Left lung (tissue), 4 donors: ENCODE measurements at regions not wholly inside any gene's neighbourhood (a gene's known extent, or its start where the extent isn't known, plus 50 kb on each side); places are given as distances from the start of the nearest gene placed in this dataset.

Source experiments
- ATAC-seq: fragments of 200-7000 bp; cut with Tn5 transposase; one replicate; pipeline ENCODE4 v1.9.1; 2020; ENCODE audit warnings: moderate library complexity
- DNase-seq, 4 donors: peaks; one replicate each; pipeline ENCODE4 v3.0.0-alpha.2; 2013 to 2020
- H3K27ac ChIP-seq, 2 donors: fragments of 200-600 bp; sonication (generic) in 1 of 2; one replicate each; pipeline versions ENCODE4 v1.5.0 to v1.8.0; 2020 to 2021
- H3K27me3 ChIP-seq, 2 donors: fragments of 200-600 bp; sonication (generic) in 1 of 2; one replicate each; pipeline versions ENCODE4 v1.5.0 to v1.8.0; 2020 to 2021
- H3K36me3 ChIP-seq, 2 donors: fragments of 200-600 bp; sonication (generic) in 1 of 2; one replicate each; pipeline versions ENCODE4 v1.5.0 to v1.8.0; 2020 to 2021
- H3K4me1 ChIP-seq, 2 donors: fragments of 200-600 bp; one replicate each; pipeline ENCODE4 v1.8.0; 2021
- H3K4me3 ChIP-seq, 2 donors: fragments of 200-600 bp; sonication (generic) in 1 of 2; one replicate each; pipeline versions ENCODE4 v1.5.0 to v1.8.0; 2020 to 2021; ENCODE audit warnings: mild to moderate bottlenecking in 1 of 2
- H3K9me3 ChIP-seq, 2 donors: fragments of 200-600 bp; sonication (generic) in 1 of 2; one replicate each; pipeline versions ENCODE4 v1.5.0 to v1.8.0; 2020 to 2021
- intact Hi-C, 2 donors: fragments of 100-400 bp; cut with DNase I; formaldehyde crosslinking; loops; one replicate each; pipeline versions ENCODE4 v1.11.2 to v1.14.2; 2022
- TF ChIP-seq, protein P1 (sequence below), 2 donors: fragments of 200-600 bp; sonication (generic) in 1 of 2; IDR thresholded peaks; one replicate each; pipeline versions ENCODE4 v1.5.0 to v1.8.0; 2021; ENCODE audit warnings: antibody characterized with exemption in 2 of 2
- donor health status: DM: no; HTN: yes; CAD: no.
- donor health status: DM: no; HTN: no; CAD: no.

DNA sequence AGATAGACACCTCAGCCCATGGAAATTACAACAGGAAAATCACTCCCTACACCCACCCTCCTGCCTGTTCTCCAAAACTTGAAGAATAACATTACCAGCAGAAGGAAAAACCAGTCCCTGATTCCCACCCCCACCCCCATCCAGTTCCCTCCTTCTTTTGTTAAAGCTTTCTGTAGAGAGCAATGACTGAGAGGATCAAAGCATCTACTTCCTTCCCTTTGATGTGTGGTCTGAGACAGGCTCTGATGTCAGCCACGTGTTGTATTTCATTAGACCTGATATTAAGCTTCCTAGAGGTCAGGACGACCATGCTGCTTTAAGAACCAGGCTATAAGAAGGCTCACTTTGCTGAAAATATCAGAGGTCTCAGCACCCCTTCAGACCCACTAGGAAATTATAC, 73.9 kb upstream of the HAO2 start:
- DNase-seq (no peak), ATAC-seq (no peak)
- H3K27me3 ChIP-seq, result no peaks in the 10 kb centered on the region

DNA sequence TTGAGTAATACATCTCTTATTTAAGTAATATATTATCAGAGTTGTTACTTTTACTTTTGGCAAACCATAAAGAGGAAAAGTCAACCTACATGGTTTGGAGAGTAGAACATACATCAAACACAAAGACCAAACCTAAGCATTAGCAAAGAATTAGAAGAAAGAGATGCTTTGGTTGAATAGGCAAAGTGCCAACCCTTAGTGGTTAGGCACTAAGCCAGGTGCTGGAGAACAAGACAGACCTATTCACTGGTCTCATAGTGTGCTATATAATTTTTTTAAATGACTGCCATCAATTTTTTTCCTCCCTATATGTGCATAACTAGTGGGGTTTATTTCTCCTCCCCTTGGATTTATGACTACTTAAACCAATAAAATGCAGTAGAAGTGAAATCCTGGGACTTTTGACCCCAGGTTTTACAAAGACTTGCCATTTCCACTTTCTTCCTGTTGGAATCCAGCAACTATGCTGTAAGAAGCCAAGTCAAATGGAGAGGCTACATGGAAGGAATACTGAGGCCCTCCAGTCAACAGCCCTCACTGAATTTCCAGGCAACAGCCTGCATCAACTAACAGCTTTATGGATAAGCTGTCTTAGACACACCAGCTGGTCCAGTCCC, 69.8 kb upstream of the HAO2 start:
- intact Hi-C loops, result no loop called here
- no peaks in the 10 kb centered on the region for H3K36me3 ChIP-seq
- DNase-seq, result no peak
- H3K9me3 ChIP-seq, result no peaks in the 10 kb centered on the region
- no peaks in the 10 kb centered on the region for H3K4me1 ChIP-seq
- H3K4me3 ChIP-seq, result no peak overlapping the region
- no peak for ATAC-seq
- TF ChIP-seq, protein P1, sequence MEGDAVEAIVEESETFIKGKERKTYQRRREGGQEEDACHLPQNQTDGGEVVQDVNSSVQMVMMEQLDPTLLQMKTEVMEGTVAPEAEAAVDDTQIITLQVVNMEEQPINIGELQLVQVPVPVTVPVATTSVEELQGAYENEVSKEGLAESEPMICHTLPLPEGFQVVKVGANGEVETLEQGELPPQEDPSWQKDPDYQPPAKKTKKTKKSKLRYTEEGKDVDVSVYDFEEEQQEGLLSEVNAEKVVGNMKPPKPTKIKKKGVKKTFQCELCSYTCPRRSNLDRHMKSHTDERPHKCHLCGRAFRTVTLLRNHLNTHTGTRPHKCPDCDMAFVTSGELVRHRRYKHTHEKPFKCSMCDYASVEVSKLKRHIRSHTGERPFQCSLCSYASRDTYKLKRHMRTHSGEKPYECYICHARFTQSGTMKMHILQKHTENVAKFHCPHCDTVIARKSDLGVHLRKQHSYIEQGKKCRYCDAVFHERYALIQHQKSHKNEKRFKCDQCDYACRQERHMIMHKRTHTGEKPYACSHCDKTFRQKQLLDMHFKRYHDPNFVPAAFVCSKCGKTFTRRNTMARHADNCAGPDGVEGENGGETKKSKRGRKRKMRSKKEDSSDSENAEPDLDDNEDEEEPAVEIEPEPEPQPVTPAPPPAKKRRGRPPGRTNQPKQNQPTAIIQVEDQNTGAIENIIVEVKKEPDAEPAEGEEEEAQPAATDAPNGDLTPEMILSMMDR (IDR thresholded peaks at IDR 0.05), result no peak
- H3K27ac ChIP-seq, result no peak overlapping the region
- no peaks in the 10 kb centered on the region for H3K27me3 ChIP-seq

More for the DNA sequence above, 73.9 kb upstream of the HAO2 start:
- Histone ChIP-seq H3K4me3 (no peak overlapping the region), H3K4me1 (no peaks in the 10 kb centered on the region), H3K9me3 (no peaks in the 10 kb centered on the region), H3K36me3 (no peaks in the 10 kb centered on the region), H3K27ac (no peak overlapping the region)
- intact Hi-C loops, result no loop called here
- TF ChIP-seq, protein P1 (IDR thresholded peaks at IDR 0.05), result no peak

DNA sequence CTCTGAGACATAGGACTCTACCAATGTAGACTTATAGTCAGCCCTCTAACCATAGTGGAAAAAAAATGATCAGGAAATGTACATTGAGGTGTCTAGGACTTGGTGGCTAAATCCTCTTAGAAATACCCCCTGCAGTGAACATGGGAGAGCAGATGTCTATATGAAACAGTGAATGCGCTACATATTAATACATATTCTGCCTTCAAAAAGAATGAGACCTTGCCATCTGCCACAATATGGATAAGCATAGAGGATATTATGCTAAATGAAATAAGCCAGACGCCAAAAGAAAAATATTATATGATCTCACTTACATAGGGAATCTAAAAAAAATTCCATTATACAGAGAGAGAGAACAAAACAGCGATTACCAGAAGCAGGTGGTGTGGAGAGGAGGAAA, 66.6 kb upstream of the HAO2 start:
- no peaks in the 10 kb centered on the region for H3K9me3 ChIP-seq
- no peak overlapping the region for H3K27ac ChIP-seq
- intact Hi-C loops, result no loop called here
- TF ChIP-seq, protein P1 (IDR thresholded peaks at IDR 0.05), result no peak
- no peak for DNase-seq
- ATAC-seq, result no peak
- H3K4me1 ChIP-seq, result no peaks in the 10 kb centered on the region
- H3K27me3 ChIP-seq, result no peaks in the 10 kb centered on the region
- H3K36me3 ChIP-seq, result no peaks in the 10 kb centered on the region
- H3K4me3 ChIP-seq, result no peak overlapping the region

DNA sequence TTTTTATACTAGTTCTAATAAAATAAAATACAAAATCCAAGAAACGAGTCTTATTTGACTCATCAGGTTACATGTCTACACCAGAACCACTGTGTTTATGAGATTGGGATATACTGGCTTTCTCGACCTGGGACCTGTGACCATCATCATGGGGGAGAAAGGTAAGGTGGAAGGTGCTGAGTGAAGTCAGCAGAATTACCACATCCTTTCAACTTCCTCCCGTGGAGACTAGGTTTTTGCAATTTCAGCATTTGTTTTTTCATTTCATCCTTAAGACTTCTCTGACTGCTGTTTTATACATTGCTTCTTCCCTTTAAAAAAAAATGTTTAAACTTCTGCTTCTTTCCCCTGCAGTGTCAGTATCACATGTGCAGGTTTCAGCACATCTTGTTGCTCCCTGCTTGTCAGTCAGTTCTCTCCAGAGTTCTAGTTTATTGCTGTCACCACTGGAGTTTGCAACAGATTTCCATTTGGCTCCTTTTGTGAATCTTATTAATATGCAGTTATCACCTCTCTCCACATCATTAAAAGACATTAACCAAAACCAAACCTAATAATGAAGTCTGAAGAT, 60.4 kb upstream of the HAO2 start:
- Histone ChIP-seq H3K27me3 (no peaks in the 10 kb centered on the region), H3K4me1 (no peaks in the 10 kb centered on the region), H3K27ac (no peak overlapping the region), H3K4me3 (no peak overlapping the region), H3K36me3 (no peaks in the 10 kb centered on the region), H3K9me3 (no peaks in the 10 kb centered on the region)
- DNase-seq (no peak), ATAC-seq (no peak)
- TF ChIP-seq, protein P1 (IDR thresholded peaks at IDR 0.05), result no peak
- intact Hi-C loops, result no loop called here

DNA sequence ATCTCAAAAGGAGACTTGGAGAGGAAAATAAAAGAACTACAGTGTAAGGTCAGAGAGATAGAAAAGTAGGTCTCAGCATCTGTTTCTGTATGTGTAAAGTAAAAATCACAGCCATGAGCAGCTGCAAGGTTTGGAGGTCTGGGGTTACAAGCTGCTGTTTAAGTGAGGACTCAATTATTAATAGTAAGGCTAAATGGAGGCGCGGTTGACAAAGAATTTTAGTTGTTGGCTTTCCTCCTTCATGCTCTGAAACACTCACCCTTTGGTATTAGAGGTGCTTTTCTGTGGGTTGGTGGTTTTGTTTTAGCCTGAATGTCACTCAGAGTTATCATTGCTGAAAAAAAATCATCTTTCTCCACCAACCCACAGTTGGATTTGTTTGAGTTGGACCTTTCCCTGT, 59.8 kb upstream of the HAO2 start:
- ATAC-seq, result no peak
- TF ChIP-seq, protein P1 (IDR thresholded peaks at IDR 0.05), result no peak
- Histone ChIP-seq H3K4me3 (no peak overlapping the region), H3K27ac (no peak overlapping the region), H3K9me3 (no peaks in the 10 kb centered on the region), H3K4me1 (no peaks in the 10 kb centered on the region), H3K27me3 (no peaks in the 10 kb centered on the region), H3K36me3 (no peaks in the 10 kb centered on the region)
- intact Hi-C loops, result no loop called here
- no peak for DNase-seq
